ENCODE measurements at regions not wholly inside any gene's neighbourhood (a gene's known extent, or its start where the extent isn't known, plus 50 kb on each side); places are given as distances from the start of the nearest gene placed in this dataset.
"Not testable (repeated sequence)": the region's sequence is repeated elsewhere in the genome, so short reads cannot be mapped to it uniquely, and the experiment has no call there.

- H3K9me3 Mint-ChIP-seq = peaks cover 9% of the 10 kb centered on the region
- ATAC-seq (no peak), DNase-seq (no peak)
- no peaks in the 10 kb centered on the region for H3K36me3 Mint-ChIP-seq (ENCODE audit: low read depth)
- no peak overlapping the region for H3K27ac Mint-ChIP-seq
- no peaks in the 10 kb centered on the region for H3K4me1 Mint-ChIP-seq
- H3K4me3 Mint-ChIP-seq = no peak overlapping the region
- no peaks in the 10 kb centered on the region for H3K27me3 Mint-ChIP-seq
These were observed 490.5 kb downstream of the GABRG2 start for GRCh38 chr5:162558120-162558519.

GRCh38 chr5:162567644-162568043, 500.1 kb downstream of the GABRG2 start:
- H3K9me3 Mint-ChIP-seq = peaks cover 13% of the 10 kb centered on the region
- H3K4me1 Mint-ChIP-seq = no peaks in the 10 kb centered on the region
- no peak for DNase-seq

DNA sequence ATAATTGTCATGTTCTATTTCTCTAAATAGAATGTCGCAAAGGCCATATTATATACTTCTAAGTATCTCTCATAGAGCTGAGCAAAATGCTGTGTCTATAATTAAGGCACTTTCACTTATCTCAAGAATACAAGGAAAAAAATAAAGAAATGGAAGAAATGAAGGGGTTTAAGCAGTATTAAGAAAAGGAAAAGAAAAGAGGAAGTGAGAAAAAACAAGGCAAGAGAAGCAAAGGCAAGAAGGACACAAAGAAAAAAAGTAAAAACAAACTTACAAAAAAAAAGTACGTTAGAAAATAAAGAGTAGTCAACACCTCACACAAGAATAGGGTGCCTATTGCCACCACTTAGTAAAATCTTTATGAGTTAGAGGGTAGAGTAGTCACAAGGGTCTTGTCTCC, 506.2 kb downstream of the GABRG2 start:
- no peaks in the 10 kb centered on the region for H3K36me3 Mint-ChIP-seq (ENCODE audit: low read depth)
- peaks cover 4% of the 10 kb centered on the region for H3K9me3 Mint-ChIP-seq
- no peaks in the 10 kb centered on the region for H3K4me1 Mint-ChIP-seq

More at GRCh38 chr5:162567644-162568043, 500.1 kb downstream of the GABRG2 start:
- no peaks in the 10 kb centered on the region for H3K36me3 Mint-ChIP-seq (ENCODE audit: low read depth)
- H3K4me3 Mint-ChIP-seq = no peak overlapping the region
- no peaks in the 10 kb centered on the region for H3K27me3 Mint-ChIP-seq
- no peak for ATAC-seq
- H3K27ac Mint-ChIP-seq = no peak overlapping the region

GRCh38 chr5:162591724-162592123, 524.2 kb downstream of the GABRG2 start:
- H3K9me3 Mint-ChIP-seq = peaks cover 11% of the 10 kb centered on the region
- DNase-seq = no peak
- no peaks in the 10 kb centered on the region for H3K27me3 Mint-ChIP-seq
- ATAC-seq = no peak
- no peak overlapping the region for H3K4me3 Mint-ChIP-seq
- H3K36me3 Mint-ChIP-seq (ENCODE audit: low read depth) = no peaks in the 10 kb centered on the region
- H3K4me1 Mint-ChIP-seq = no peaks in the 10 kb centered on the region
- no peak overlapping the region for H3K27ac Mint-ChIP-seq

More for the DNA sequence above, 506.2 kb downstream of the GABRG2 start:
- H3K4me3 Mint-ChIP-seq = no peak overlapping the region
- no peak overlapping the region for H3K27ac Mint-ChIP-seq
- no peak for DNase-seq
- no peaks in the 10 kb centered on the region for H3K27me3 Mint-ChIP-seq
- no peak for ATAC-seq

DNA sequence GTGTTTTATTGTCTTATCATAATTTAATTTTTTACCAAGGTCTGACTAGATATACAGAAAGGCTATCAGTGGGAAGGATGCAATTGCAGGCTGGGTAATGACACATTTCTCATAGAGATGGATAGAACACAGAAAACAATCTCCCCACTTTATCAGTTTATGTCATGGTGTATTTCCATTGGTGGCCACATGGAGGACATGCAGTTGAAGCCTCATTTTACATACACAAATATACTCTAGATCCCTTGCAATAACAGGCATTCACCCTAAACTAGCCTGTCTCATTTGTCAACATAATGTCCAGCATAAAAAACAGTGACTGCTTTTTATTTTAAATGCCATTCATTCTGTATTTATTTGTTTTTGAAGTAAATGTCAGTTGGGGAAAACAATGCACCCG, 526.3 kb downstream of the GABRG2 start:
- peaks cover 16% of the 10 kb centered on the region for H3K9me3 Mint-ChIP-seq
- no peaks in the 10 kb centered on the region for H3K36me3 Mint-ChIP-seq (ENCODE audit: low read depth)
- H3K4me1 Mint-ChIP-seq = no peaks in the 10 kb centered on the region
- H3K27me3 Mint-ChIP-seq = no peaks in the 10 kb centered on the region
- ATAC-seq = no peak
- no peak for DNase-seq
- H3K27ac Mint-ChIP-seq = no peak overlapping the region
- H3K4me3 Mint-ChIP-seq = no peak overlapping the region

DNA sequence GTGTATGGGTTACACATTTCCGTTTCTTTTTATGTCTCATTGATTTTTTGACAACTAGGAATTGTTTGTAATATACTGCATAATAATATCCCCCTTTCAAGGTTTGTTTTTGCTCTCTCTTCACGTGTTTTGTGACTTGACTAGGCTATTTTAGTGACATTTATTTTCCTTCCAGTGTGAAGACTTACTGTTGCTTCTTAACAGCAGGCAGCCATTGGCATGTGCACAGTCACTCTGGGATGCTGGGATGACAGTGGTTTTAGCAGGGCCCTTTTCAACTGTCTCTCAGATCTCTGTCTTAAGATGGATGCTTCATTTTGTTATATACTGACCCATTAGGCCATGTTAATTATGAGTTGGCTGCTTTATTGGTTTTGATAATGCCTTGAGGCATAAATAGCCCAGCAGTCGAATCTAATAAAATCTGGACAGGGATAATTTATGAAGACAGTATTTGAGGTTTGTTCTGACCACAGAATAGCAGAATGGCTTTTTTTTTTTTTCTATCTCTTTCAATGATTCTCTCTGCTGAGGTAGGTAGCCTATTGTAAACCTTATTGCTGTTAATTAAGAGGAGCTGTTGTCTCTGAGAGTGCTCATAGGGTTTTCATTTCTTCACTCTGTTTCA, 536.0 kb downstream of the GABRG2 start:
- peaks cover 8% of the 10 kb centered on the region for H3K9me3 Mint-ChIP-seq
- H3K27me3 Mint-ChIP-seq = no peaks in the 10 kb centered on the region
- no peak overlapping the region for H3K27ac Mint-ChIP-seq
- H3K36me3 Mint-ChIP-seq (ENCODE audit: low read depth) = no peaks in the 10 kb centered on the region
- no peak overlapping the region for H3K4me3 Mint-ChIP-seq
- ATAC-seq = no peak
- no peak for DNase-seq
- H3K4me1 Mint-ChIP-seq = no peaks in the 10 kb centered on the region

GRCh38 chr5:162607879-162608278, 540.3 kb downstream of the GABRG2 start:
- ATAC-seq (no peak), DNase-seq (no peak)
- Mint-ChIP-seq H3K4me3 (no peak overlapping the region), H3K27ac (no peak overlapping the region), H3K36me3 (ENCODE audit: low read depth) (no peaks in the 10 kb centered on the region), H3K27me3 (no peaks in the 10 kb centered on the region), H3K9me3 (peaks cover 8% of the 10 kb centered on the region), H3K4me1 (no peaks in the 10 kb centered on the region)

GRCh38 chr5:162621726-162622263, 554.2 kb downstream of the GABRG2 start:
- not testable (repeated sequence) for DNase-seq; ATAC-seq; H3K27me3 Mint-ChIP-seq; H3K36me3 Mint-ChIP-seq (ENCODE audit: low read depth); H3K4me3 Mint-ChIP-seq; H3K9me3 Mint-ChIP-seq; H3K4me1 Mint-ChIP-seq; H3K27ac Mint-ChIP-seq

- H3K4me3 Mint-ChIP-seq = no peak overlapping the region
- peaks cover 20% of the 10 kb centered on the region for H3K9me3 Mint-ChIP-seq
- no peaks in the 10 kb centered on the region for H3K4me1 Mint-ChIP-seq
- no peaks in the 10 kb centered on the region for H3K36me3 Mint-ChIP-seq (ENCODE audit: low read depth)
- H3K27ac Mint-ChIP-seq = no peak overlapping the region
- DNase-seq (no peak), ATAC-seq (no peak)
- no peaks in the 10 kb centered on the region for H3K27me3 Mint-ChIP-seq
These were observed 556.5 kb downstream of the GABRG2 start for GRCh38 chr5:162624110-162624509.

DNA sequence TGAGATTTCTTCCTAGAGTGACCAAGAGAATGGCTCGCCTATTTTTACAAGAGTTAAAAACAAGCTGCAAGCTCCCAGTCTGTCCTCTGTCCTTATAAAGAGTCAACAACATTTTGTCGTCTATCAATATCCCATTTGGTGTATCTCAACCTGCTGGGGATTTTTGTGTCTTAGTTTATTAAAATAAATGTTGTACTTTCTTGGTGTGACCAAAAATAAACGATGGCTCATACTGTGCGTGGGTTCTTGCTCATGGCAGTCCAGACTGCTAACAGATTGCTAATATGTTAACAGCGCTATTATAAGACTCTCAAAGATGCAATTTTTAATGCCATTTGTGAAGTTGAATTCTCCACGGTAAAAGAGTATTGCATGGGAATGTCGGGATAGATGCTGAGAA, 569.9 kb downstream of the GABRG2 start:
- DNase-seq (no peak), ATAC-seq (no peak)
- Mint-ChIP-seq H3K27me3 (no peaks in the 10 kb centered on the region), H3K9me3 (peaks cover 39% of the 10 kb centered on the region), H3K36me3 (ENCODE audit: low read depth) (no peaks in the 10 kb centered on the region), H3K4me3 (no peak overlapping the region), H3K27ac (no peak overlapping the region), H3K4me1 (no peaks in the 10 kb centered on the region)

- H3K4me1 Mint-ChIP-seq = no peaks in the 10 kb centered on the region
- no peaks in the 10 kb centered on the region for H3K36me3 Mint-ChIP-seq (ENCODE audit: low read depth)
These were observed 571.3 kb downstream of the GABRG2 start for GRCh38 chr5:162638849-162639248.

DNA sequence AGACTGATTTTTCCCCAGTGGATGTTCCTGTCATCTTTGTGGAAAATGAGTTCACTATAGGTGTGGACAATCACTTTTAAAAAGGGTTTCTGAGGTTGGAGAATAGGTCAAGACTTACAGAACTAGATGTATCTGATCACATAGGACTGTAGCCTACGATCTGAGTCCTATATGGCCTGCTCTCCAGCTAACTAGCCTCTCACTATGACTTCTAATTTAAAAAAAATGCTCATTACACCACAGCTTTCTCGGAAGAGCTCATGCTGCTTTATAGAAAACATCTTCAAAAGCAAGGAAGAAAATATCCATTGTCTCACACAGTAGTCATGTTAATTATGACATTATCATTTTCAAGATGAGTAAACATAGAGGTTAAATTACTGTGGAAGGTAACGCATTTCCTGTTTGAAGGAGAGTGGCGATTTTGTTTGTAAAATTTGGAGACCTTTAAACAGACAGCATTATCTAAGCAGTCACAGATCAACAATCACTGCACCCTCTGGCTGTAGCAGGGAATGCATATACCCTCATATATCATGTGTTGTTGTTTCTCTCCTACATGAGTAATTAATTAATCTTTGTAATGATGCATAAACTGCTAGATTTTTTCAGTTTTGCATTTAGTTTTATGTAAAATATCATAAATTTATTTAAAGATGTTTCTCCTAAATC, 573.7 kb downstream of the GABRG2 start:
- Mint-ChIP-seq H3K27ac (no peak overlapping the region), H3K36me3 (ENCODE audit: low read depth) (no peaks in the 10 kb centered on the region), H3K4me3 (no peak overlapping the region), H3K9me3 (peaks cover 11% of the 10 kb centered on the region), H3K27me3 (no peaks in the 10 kb centered on the region), H3K4me1 (no peaks in the 10 kb centered on the region)
- DNase-seq = no peak
- ATAC-seq = no peak

More at GRCh38 chr5:162638849-162639248, 571.3 kb downstream of the GABRG2 start:
- DNase-seq = no peak
- Mint-ChIP-seq H3K4me3 (no peak overlapping the region), H3K9me3 (peaks cover 27% of the 10 kb centered on the region), H3K27ac (no peak overlapping the region), H3K27me3 (no peaks in the 10 kb centered on the region)
- ATAC-seq = no peak

- Mint-ChIP-seq H3K36me3 (ENCODE audit: low read depth) (no peaks in the 10 kb centered on the region), H3K27me3 (no peaks in the 10 kb centered on the region), H3K9me3 (peaks cover 13% of the 10 kb centered on the region), H3K4me3 (no peak overlapping the region), H3K4me1 (no peaks in the 10 kb centered on the region), H3K27ac (no peak overlapping the region)
- no peak for DNase-seq
- ATAC-seq = no peak
These were observed 587.3 kb downstream of the GABRG2 start for GRCh38 chr5:162654661-162655405.

GRCh38 chr5:162657076-162657475, 589.5 kb downstream of the GABRG2 start:
- no peaks in the 10 kb centered on the region for H3K27me3 Mint-ChIP-seq
- no peaks in the 10 kb centered on the region for H3K36me3 Mint-ChIP-seq (ENCODE audit: low read depth)
- no peaks in the 10 kb centered on the region for H3K4me1 Mint-ChIP-seq
- DNase-seq (no peak), ATAC-seq (no peak)
- H3K9me3 Mint-ChIP-seq = peaks cover 16% of the 10 kb centered on the region
- H3K4me3 Mint-ChIP-seq = no peak overlapping the region
- no peak overlapping the region for H3K27ac Mint-ChIP-seq

- DNase-seq (no peak), ATAC-seq (no peak)
- Mint-ChIP-seq H3K27me3 (no peaks in the 10 kb centered on the region), H3K4me1 (no peaks in the 10 kb centered on the region), H3K36me3 (ENCODE audit: low read depth) (no peaks in the 10 kb centered on the region), H3K27ac (no peak overlapping the region), H3K9me3 (peaks cover 9% of the 10 kb centered on the region), H3K4me3 (no peak overlapping the region)
These were observed 597.3 kb downstream of the GABRG2 start for GRCh38 chr5:162664846-162665245.
